AG04450 (cell line): ENCODE measurements at regions not wholly inside any gene's neighbourhood (a gene's known extent, or its start where the extent isn't known, plus 50 kb on each side); places are given as distances from the start of the nearest gene placed in this dataset.

Experiments used
- CTCF ChIA-PET: fragments of 300-600, 350-600 bp; formaldehyde crosslinking; extraction: SDS; loops from one replicate; lab custom pipeline; 2022; ENCODE audit warnings: antibody characterized with exemption, inconsistent platforms; lab: Charles Lee
- POLR2A ChIA-PET: fragments of 350-600 bp; formaldehyde crosslinking; extraction: SDS; loops from one replicate; lab custom pipeline; 2021; ENCODE audit warnings: antibody characterized with exemption, inconsistent platforms; lab: Yijun Ruan, JAX
- DNase-seq: peaks from one replicate; pipeline ENCODE4 v3.0.0-alpha.2; 2011; ENCODE audit warnings: low read depth, low spot score
- H3K27ac ChIP-seq: one replicate; pipeline ENCODE4 v1.5.1; 2012; ENCODE audit warnings: low read depth, low read length, control low read depth
- H3K27me3 ChIP-seq: one replicate; pipeline ENCODE4 v1.6.0; 2012; ENCODE audit warnings: low read length; ENCODE audit not compliant: control insufficient read depth, insufficient read depth
- H3K4me3 ChIP-seq: 2 replicates; pipeline ENCODE4 v1.5.1; 2011; ENCODE audit warnings: mild to moderate bottlenecking, low read depth, low read length, control low read depth
- H3K9me3 ChIP-seq: 2 replicates; pipeline ENCODE4 v1.5.1; 2012; ENCODE audit warnings: low read length; ENCODE audit not compliant: control insufficient read depth, insufficient read depth
- CTCF ChIP-seq: IDR thresholded peaks from 2 replicates; pipeline ENCODE4 v1.5.1; 2011; ENCODE audit warnings: low read depth, low read length, control low read depth, inconsistent platforms

- no peak for DNase-seq
- ChIA-PET POLR2A (no interaction called here), CTCF (no interaction called here)
- Histone ChIP-seq H3K9me3 (no peaks in the 10 kb centered on the region), H3K27ac (no peak overlapping the region), H3K27me3 (no peaks in the 10 kb centered on the region), H3K4me3 (no peak overlapping the region)
- no peak for TF ChIP-seq CTCF
Observed at GRCh38 chr4:180596888-180597483, 1646.2 kb upstream of the TENM3 start.

- no peaks in the 10 kb centered on the region for H3K27me3 ChIP-seq
- no peak for TF ChIP-seq CTCF
- H3K27ac ChIP-seq = no peak overlapping the region
- no peaks in the 10 kb centered on the region for H3K9me3 ChIP-seq
- CTCF ChIA-PET = interaction anchor here (0.8 kb wide), 1 partner anchor 175 kb away, joined by 3 read pairs; no protein-coding TSS in a partner anchor
- no peak for DNase-seq
- no peak overlapping the region for H3K4me3 ChIP-seq
- POLR2A ChIA-PET = no interaction called here
Observed at GRCh38 chr4:180598281-180598680, 1644.9 kb upstream of the TENM3 start.

- ChIA-PET CTCF (no interaction called here), POLR2A (no interaction called here)
- Histone ChIP-seq H3K4me3 (no peak overlapping the region), H3K27me3 (no peaks in the 10 kb centered on the region), H3K9me3 (no peaks in the 10 kb centered on the region), H3K27ac (no peak overlapping the region)
- no peak for DNase-seq
- no peak for TF ChIP-seq CTCF
Observed at GRCh38 chr4:180603791-180604190, 1639.4 kb upstream of the TENM3 start.

GRCh38 chr4:180610324-180610723 is 1632.9 kb upstream of the TENM3 start:
- H3K27ac ChIP-seq = no peak overlapping the region
- no peak overlapping the region for H3K4me3 ChIP-seq
- ChIA-PET POLR2A (no interaction called here), CTCF (no interaction called here)
- no peaks in the 10 kb centered on the region for H3K9me3 ChIP-seq
- H3K27me3 ChIP-seq = no peaks in the 10 kb centered on the region
- DNase-seq = no peak
- no peak for TF ChIP-seq CTCF

- no peak overlapping the region for H3K27ac ChIP-seq
- DNase-seq = no peak
- no peak overlapping the region for H3K4me3 ChIP-seq
- TF ChIP-seq CTCF = no peak
- ChIA-PET CTCF (no interaction called here), POLR2A (no interaction called here)
- no peaks in the 10 kb centered on the region for H3K27me3 ChIP-seq
- no peaks in the 10 kb centered on the region for H3K9me3 ChIP-seq
Observed at GRCh38 chr4:180615746-180616145, 1627.5 kb upstream of the TENM3 start.
